ENCODE measurements at regions not wholly inside any gene's neighbourhood (a gene's known extent, or its start where the extent isn't known, plus 50 kb on each side); places are given as distances from the start of the nearest gene placed in this dataset.

GRCh38 chr6:150702675-150703074, 103.0 kb downstream of the PLEKHG1 start:
- Histone ChIP-seq H3K4me3 (no peak overlapping the region), H3K27ac (no peak overlapping the region), H3K9me3 (no peaks in the 10 kb centered on the region), H3K27me3 (no peaks in the 10 kb centered on the region), H3K36me3 (no peaks in the 10 kb centered on the region), H3K4me1 (no peaks in the 10 kb centered on the region)
- no peak for DNase-seq (ENCODE audit: low spot score in 2 of 2)
- intact Hi-C loops (cut with DNase I), result no loop called here
- TF ChIP-seq CTCF (IDR thresholded peaks at IDR 0.05), result no peak

- TF ChIP-seq CTCF (IDR thresholded peaks at IDR 0.05), result no peak
- H3K4me3 ChIP-seq, result no peak overlapping the region
- intact Hi-C loops (cut with DNase I), result no loop called here
- H3K9me3 ChIP-seq, result no peaks in the 10 kb centered on the region
- H3K27ac ChIP-seq, result no peak overlapping the region
- H3K36me3 ChIP-seq, result no peaks in the 10 kb centered on the region
- H3K4me1 ChIP-seq, result no peaks in the 10 kb centered on the region
- no peaks in the 10 kb centered on the region for H3K27me3 ChIP-seq
- DNase-seq (ENCODE audit: low spot score in 2 of 2), result no peak
Observed at GRCh38 chr6:150704447-150705192, 104.9 kb downstream of the PLEKHG1 start.

- Histone ChIP-seq H3K36me3 (no peaks in the 10 kb centered on the region), H3K9me3 (no peaks in the 10 kb centered on the region), H3K27me3 (no peaks in the 10 kb centered on the region), H3K27ac (no peak overlapping the region), H3K4me1 (no peaks in the 10 kb centered on the region), H3K4me3 (no peak overlapping the region)
- intact Hi-C loops (cut with DNase I), result no loop called here
- no peak for TF ChIP-seq CTCF (IDR thresholded peaks at IDR 0.05)
- DNase-seq (ENCODE audit: low spot score in 2 of 2), result no peak
Observed at GRCh38 chr6:150705392-150705791, 105.7 kb downstream of the PLEKHG1 start.

- Histone ChIP-seq H3K36me3 (no peaks in the 10 kb centered on the region), H3K4me3 (no peak overlapping the region), H3K27me3 (no peaks in the 10 kb centered on the region), H3K4me1 (no peaks in the 10 kb centered on the region), H3K27ac (no peak overlapping the region), H3K9me3 (no peaks in the 10 kb centered on the region)
- DNase-seq (ENCODE audit: low spot score in 2 of 2), result no peak
- intact Hi-C loops (cut with DNase I), result no loop called here
- TF ChIP-seq CTCF (IDR thresholded peaks at IDR 0.05), result no peak
Observed at GRCh38 chr6:150710236-150710635, 110.6 kb downstream of the PLEKHG1 start.

GRCh38 chr6:150711061-150711460, 111.4 kb downstream of the PLEKHG1 start:
- no peak overlapping the region for H3K27ac ChIP-seq

More at GRCh38 chr6:150711061-150711460, 111.4 kb downstream of the PLEKHG1 start:
- Histone ChIP-seq H3K9me3 (no peaks in the 10 kb centered on the region), H3K27me3 (no peaks in the 10 kb centered on the region), H3K36me3 (no peaks in the 10 kb centered on the region), H3K4me1 (no peaks in the 10 kb centered on the region), H3K4me3 (no peak overlapping the region)
- intact Hi-C loops (cut with DNase I), result no loop called here
- TF ChIP-seq CTCF (IDR thresholded peaks at IDR 0.05), result no peak
- DNase-seq (ENCODE audit: low spot score in 2 of 2), result no peak

Measured in ascending aorta (tissue), 2 donors.